ENCODE measurements at regions not wholly inside any gene's neighbourhood (a gene's known extent, or its start where the extent isn't known, plus 50 kb on each side); places are given as distances from the start of the nearest gene placed in this dataset.
"Not testable (repeated sequence)": the region's sequence is repeated elsewhere in the genome, so short reads cannot be mapped to it uniquely, and the experiment has no call there.

- DNase-seq = no peak
These were observed 216.6 kb upstream of the GRM7 start for GRCh38 chr3:6644070-6644929.

- no peak for DNase-seq
These were observed 206.2 kb upstream of the GRM7 start for GRCh38 chr3:6654670-6655069.

GRCh38 chr3:6655275-6655674 lies 205.6 kb upstream of the GRM7 start:
- no peak for DNase-seq

- no peak for DNase-seq
These were observed 203.3 kb upstream of the GRM7 start for GRCh38 chr3:6657591-6657990.

GRCh38 chr3:6667354-6667753 lies 193.6 kb upstream of the GRM7 start:
- no peak for DNase-seq

GRCh38 chr3:6671363-6671762 lies 189.6 kb upstream of the GRM7 start:
- DNase-seq = no peak

- no peak for DNase-seq
These were observed 181.4 kb upstream of the GRM7 start for GRCh38 chr3:6679510-6679909.

GRCh38 chr3:6680119-6680806 lies 180.7 kb upstream of the GRM7 start:
- DNase-seq = no peak

GRCh38 chr3:6697285-6697684 lies 163.6 kb upstream of the GRM7 start:
- no peak for DNase-seq

- no peak for DNase-seq
These were observed 163.2 kb upstream of the GRM7 start for GRCh38 chr3:6697722-6698121.

GRCh38 chr3:6704817-6705216 lies 156.1 kb upstream of the GRM7 start:
- not testable (repeated sequence) for DNase-seq

GRCh38 chr3:6706777-6707176 lies 154.1 kb upstream of the GRM7 start:
- DNase-seq = no peak

GRCh38 chr3:6709178-6709577 lies 151.7 kb upstream of the GRM7 start:
- no peak for DNase-seq

- DNase-seq = no peak
These were observed 146.0 kb upstream of the GRM7 start for GRCh38 chr3:6714962-6715361.

GRCh38 chr3:6716420-6716819 lies 144.5 kb upstream of the GRM7 start:
- DNase-seq = no peak

GRCh38 chr3:6717026-6717943 lies 143.6 kb upstream of the GRM7 start:
- DNase-seq = no peak

- no peak for DNase-seq
These were observed 140.9 kb upstream of the GRM7 start for GRCh38 chr3:6719999-6720398.

- DNase-seq = no peak
These were observed 139.4 kb upstream of the GRM7 start for GRCh38 chr3:6721491-6721890.

- DNase-seq = no peak
These were observed 137.7 kb upstream of the GRM7 start for GRCh38 chr3:6723205-6723604.

GRCh38 chr3:6726811-6727210 lies 134.1 kb upstream of the GRM7 start:
- DNase-seq = no peak

GRCh38 chr3:6732807-6733206 lies 128.1 kb upstream of the GRM7 start:
- DNase-seq = no peak

- DNase-seq = no peak
These were observed 127.1 kb upstream of the GRM7 start for GRCh38 chr3:6733699-6734394.

GRCh38 chr3:6734395-6734746 lies 126.5 kb upstream of the GRM7 start:
- DNase-seq = no peak

Measured in T-helper 1 cell (primary cell).